IMR-90 (cell line): ENCODE measurements at regions not wholly inside any gene's neighbourhood (a gene's known extent, or its start where the extent isn't known, plus 50 kb on each side); places are given as distances from the start of the nearest gene placed in this dataset.

ENCODE experiments used
- ATAC-seq: fragments of 200-7000 bp; cut with Tn5 transposase; 2 replicates; pipeline ENCODE4 v1.9.1; 2020; ENCODE audit warnings: low read depth, mild to moderate bottlenecking, moderate library complexity
- BruUV-seq: library from RNA; stranded (reverse); fragments of 400-500 nt; replicated peaks from 2 replicates; lab custom pipeline; 2021; lab: Mats Ljungman, UMichigan
- CTCF ChIA-PET: fragments of 300-600 bp; formaldehyde crosslinking; extraction: SDS; loops from one replicate; lab custom pipeline; 2021; ENCODE audit warnings: antibody characterized with exemption; lab: Yijun Ruan, JAX
- POLR2A ChIA-PET: fragments of 300-600 bp; sonication (Branson Sonifier 250); formaldehyde crosslinking; loops from one replicate; lab custom pipeline; 2022; ENCODE audit warnings: antibody characterized with exemption; ENCODE audit not compliant: unreplicated experiment; lab: Charles Lee
- DNase-seq: peaks from one replicate; pipeline ENCODE4 v3.0.0; 2013
- H2AFZ ChIP-seq: replicated peaks from 2 replicates; pipeline ENCODE3; 2013; ENCODE audit warnings: low read length, mild to moderate bottlenecking; ENCODE audit not compliant: poor library complexity
- H2AK5ac ChIP-seq: 2 replicates; pipeline ENCODE4 v1.6.1; 2013; ENCODE audit warnings: low read depth, low read length, inconsistent platforms
- H2AK9ac ChIP-seq: replicated peaks from 2 replicates; pipeline ENCODE3; 2013; ENCODE audit warnings: mild to moderate bottlenecking, low read depth, low read length, moderate library complexity; ENCODE audit not compliant: poor library complexity
- H2BK120ac ChIP-seq: 2 replicates; pipeline ENCODE4 v1.6.1; 2013; ENCODE audit warnings: low read depth, low read length, inconsistent platforms
- H2BK15ac ChIP-seq: 3 replicates; pipeline ENCODE4 v1.6.1; 2013; ENCODE audit warnings: low read depth, low read length, inconsistent platforms
- H2BK20ac ChIP-seq: 2 replicates; pipeline ENCODE4 v1.6.1; 2013; ENCODE audit warnings: low read depth, mild to moderate bottlenecking, inconsistent platforms, low read length, moderate library complexity
- H2BK5ac ChIP-seq: 2 replicates; pipeline ENCODE4 v1.6.1; 2013; ENCODE audit warnings: mild to moderate bottlenecking, low read depth, low read length, inconsistent platforms; ENCODE audit not compliant: poor library complexity, severe bottlenecking
- H3K14ac ChIP-seq: replicated peaks from 2 replicates; pipeline ENCODE4 v1.6.1; 2013; ENCODE audit warnings: low read depth, low read length, inconsistent platforms
- H3K18ac ChIP-seq: 2 replicates; pipeline ENCODE4 v1.6.1; 2013; ENCODE audit warnings: low read depth, low read length, control low read depth
- H3K23ac ChIP-seq: 2 replicates; pipeline ENCODE4 v1.6.1; 2013; ENCODE audit warnings: low read depth, low read length, inconsistent platforms
- H3K27ac ChIP-seq: 2 replicates; pipeline ENCODE4 v1.5.1; 2013; ENCODE audit warnings: mild to moderate bottlenecking, control low read depth, low read length; ENCODE audit not compliant: insufficient read depth
- H3K27me3 ChIP-seq: 2 replicates; pipeline ENCODE4 v1.6.1; 2013; ENCODE audit warnings: low read length; ENCODE audit not compliant: control insufficient read depth, insufficient read depth
- H3K36me3 ChIP-seq: 2 replicates; pipeline ENCODE4 v1.6.1; 2013; ENCODE audit warnings: low read length, mixed read lengths; ENCODE audit not compliant: control insufficient read depth, insufficient read depth
- H3K4ac ChIP-seq: 2 replicates; pipeline ENCODE4 v1.6.1; 2013; ENCODE audit warnings: low read depth, low read length, inconsistent platforms
- H3K4me1 ChIP-seq: 2 replicates; pipeline ENCODE4 v1.6.1; 2013; ENCODE audit warnings: low read length, mixed read lengths; ENCODE audit not compliant: control insufficient read depth, insufficient read depth
- H3K4me2 ChIP-seq: 2 replicates; pipeline ENCODE4 v1.6.1; 2013; ENCODE audit warnings: low read depth, mild to moderate bottlenecking, control low read depth, low read length, moderate library complexity
- H3K4me3 ChIP-seq: 2 replicates; pipeline ENCODE4 v1.5.1; 2013; ENCODE audit warnings: low read depth, mild to moderate bottlenecking, control low read depth, low read length, moderate library complexity; ENCODE audit not compliant: insufficient read depth
- H3K56ac ChIP-seq: 2 replicates; pipeline ENCODE4 v1.6.1; 2013; ENCODE audit warnings: low read length, inconsistent platforms; ENCODE audit not compliant: insufficient read depth; ENCODE audit errors: extremely low read depth
- H3K79me1 ChIP-seq, 2 experiments: 2 replicates each; pipeline ENCODE4 v1.6.1; 2013; ENCODE audit warnings: low read length in 2 of 2, inconsistent platforms in 1 of 2, low read depth in 1 of 2
- H3K9ac ChIP-seq: 2 replicates; pipeline ENCODE4 v1.6.1; 2013; ENCODE audit warnings: low read depth, low read length, control low read depth
- H3K9me1 ChIP-seq: 2 replicates; pipeline ENCODE4 v1.6.1; 2013; ENCODE audit warnings: low read length, inconsistent platforms; ENCODE audit not compliant: insufficient read depth
- H3K9me3 ChIP-seq: 2 replicates; pipeline ENCODE4 v1.6.1; 2013; ENCODE audit warnings: low read length; ENCODE audit not compliant: control insufficient read depth, insufficient read depth
- H4K20me1 ChIP-seq: 2 replicates; pipeline ENCODE4 v1.6.1; 2013; ENCODE audit warnings: low read length, inconsistent platforms; ENCODE audit not compliant: insufficient read depth
- H4K5ac ChIP-seq: 2 replicates; pipeline ENCODE4 v1.6.1; 2013; ENCODE audit warnings: mild to moderate bottlenecking, low read depth, low read length, control low read depth
- H4K8ac ChIP-seq, 2 experiments: 2 replicates each; pipeline ENCODE4 v1.6.1; 2013; ENCODE audit warnings: low read depth in 2 of 2, low read length in 2 of 2, control low read depth in 1 of 2, inconsistent platforms in 1 of 2
- H4K91ac ChIP-seq: 2 replicates; pipeline ENCODE4 v1.6.1; 2013; ENCODE audit warnings: low read depth, low read length, inconsistent platforms; ENCODE audit not compliant: insufficient read depth
- NFE2L2 ChIP-seq: fragments of 150-350 bp; IDR thresholded peaks from 2 replicates; pipeline ENCODE4 v1.6.1; 2016; ENCODE audit warnings: low read depth, mild to moderate bottlenecking, low read length
- WGBS, 2 experiments: methylation state at CpG; one replicate each; pipeline versions ENCODE4 v1.1.5 to v1.1.7; 2013; ENCODE audit warnings: missing lambda C conversion rate in 2 of 2; ENCODE audit not compliant: insufficient read length in 1 of 2; ENCODE audit errors: extremely low coverage in 2 of 2; 5-methylcytosine and 5-hydroxymethylcytosine counted together
- dilution Hi-C: fragments of 300-500 bp; cut with HindIII; formaldehyde crosslinking; loops from one replicate; pipeline ENCODE4 v1.14.3; 2018; ENCODE audit warnings: low sequenced_read_pairs; ENCODE audit not compliant: unreplicated experiment
- in situ Hi-C: fragments of 300-500 bp; cut with MboI; formaldehyde crosslinking; loops from 3 replicates; pipeline ENCODE4 v1.14.3; 2019; ENCODE audit warnings: low sequenced_read_pairs, inconsistent platforms, mixed read lengths
- intact Hi-C: fragments of 100-400 bp; cut with micrococcal nuclease; formaldehyde crosslinking; loops from 2 replicates; pipeline ENCODE4 v1.10.0; 2022

DNA sequence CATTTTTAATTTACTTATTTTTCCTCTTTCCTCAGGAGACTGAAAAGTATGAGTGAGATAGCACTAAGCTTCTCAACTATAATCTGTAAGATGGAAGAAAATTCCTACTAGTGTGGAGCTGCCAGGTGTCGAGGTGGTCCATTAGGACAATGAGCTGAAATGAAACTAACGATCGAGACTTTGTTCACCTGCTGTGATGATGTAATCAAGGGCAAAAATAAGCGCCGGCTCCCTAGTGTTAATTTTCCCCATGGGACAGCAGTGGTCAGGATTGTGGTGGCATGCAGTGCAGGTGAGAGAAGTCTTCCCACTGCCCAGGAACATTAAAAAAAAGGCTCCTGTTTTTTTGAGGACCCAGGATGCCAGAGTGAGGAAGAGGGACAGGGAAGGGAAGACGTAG, 859.1 kb upstream of the GCFC2 start:
- no peak overlapping the region for H2AFZ ChIP-seq
- no peaks in the 10 kb centered on the region for H3K9me3 ChIP-seq
- H3K4ac ChIP-seq, result no peak overlapping the region
- no peak overlapping the region for H3K18ac ChIP-seq
- WGBS, 2 experiments, result 79% methylated on average over 3 of the region's 6 CpGs; no CpG with 5 or more reads in 1 of the 2 experiments
- no peak overlapping the region for H3K23ac ChIP-seq
- dilution Hi-C loops, result no loop called here
- DNase-seq (no peak), ATAC-seq (no peak)
- intact Hi-C loops, result no loop called here
- H3K9me1 ChIP-seq, result no peaks in the 10 kb centered on the region
- H3K14ac ChIP-seq, result no peak overlapping the region
- no peak overlapping the region for H3K9ac ChIP-seq
- no peak overlapping the region for H2BK5ac ChIP-seq
- ChIA-PET CTCF (no interaction called here), POLR2A (no interaction called here)
- H4K5ac ChIP-seq, result no peak overlapping the region
- no TSS peak for BruUV-seq
- no peaks in the 10 kb centered on the region for H4K20me1 ChIP-seq
- H4K8ac ChIP-seq, result no peak overlapping the region
- no peak overlapping the region for H3K4me3 ChIP-seq
- no peak overlapping the region for H3K27ac ChIP-seq
- no peaks in the 10 kb centered on the region for H3K79me1 ChIP-seq
- TF ChIP-seq NFE2L2, result no peak
- no peak overlapping the region for H3K56ac ChIP-seq
- H2BK20ac ChIP-seq, result no peak overlapping the region
- no peak overlapping the region for H2BK120ac ChIP-seq
- no peak overlapping the region for H4K91ac ChIP-seq
- no peaks in the 10 kb centered on the region for H3K4me1 ChIP-seq
- H2AK9ac ChIP-seq, result no peak overlapping the region
- no peak overlapping the region for H3K4me2 ChIP-seq
- in situ Hi-C loops, result no loop called here
- H3K27me3 ChIP-seq, result no peaks in the 10 kb centered on the region
- no peaks in the 10 kb centered on the region for H3K36me3 ChIP-seq
- no peak overlapping the region for H2AK5ac ChIP-seq
- H2BK15ac ChIP-seq, result no peak overlapping the region
